Renal cortex interstitium (tissue), 11 donors: ENCODE measurements at regions not wholly inside any gene's neighbourhood (a gene's known extent, or its start where the extent isn't known, plus 50 kb on each side); places are given as distances from the start of the nearest gene placed in this dataset.

Experiments used
- DNase-seq, 11 donors: peaks; one replicate each; pipeline ENCODE4 v3.0.0-alpha.2; 2013; ENCODE audit warnings: low read depth in 9 of 11, low spot score in 4 of 11; ENCODE audit errors: extremely low read depth in 1 of 11

DNA sequence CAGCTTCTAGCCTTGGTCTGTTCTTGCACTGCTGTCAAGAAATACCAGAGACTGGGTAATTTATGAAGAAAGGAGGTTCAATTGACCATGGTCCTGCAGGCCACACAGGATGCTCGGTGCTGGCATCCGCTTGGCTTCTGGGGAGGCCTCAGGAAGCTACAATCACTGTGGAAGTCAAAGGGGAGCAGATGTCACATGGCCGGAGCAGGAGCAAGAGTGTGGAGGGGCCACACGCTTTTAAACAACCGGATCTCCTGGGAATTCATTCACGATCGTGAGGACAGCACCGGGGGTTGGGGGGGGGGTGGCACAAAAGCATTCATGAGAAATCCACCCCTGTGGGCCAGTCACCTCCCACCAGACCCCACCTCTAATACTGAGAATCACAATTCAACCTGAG is 850.4 kb upstream of the SALL3 start:
- no peak for DNase-seq

DNA sequence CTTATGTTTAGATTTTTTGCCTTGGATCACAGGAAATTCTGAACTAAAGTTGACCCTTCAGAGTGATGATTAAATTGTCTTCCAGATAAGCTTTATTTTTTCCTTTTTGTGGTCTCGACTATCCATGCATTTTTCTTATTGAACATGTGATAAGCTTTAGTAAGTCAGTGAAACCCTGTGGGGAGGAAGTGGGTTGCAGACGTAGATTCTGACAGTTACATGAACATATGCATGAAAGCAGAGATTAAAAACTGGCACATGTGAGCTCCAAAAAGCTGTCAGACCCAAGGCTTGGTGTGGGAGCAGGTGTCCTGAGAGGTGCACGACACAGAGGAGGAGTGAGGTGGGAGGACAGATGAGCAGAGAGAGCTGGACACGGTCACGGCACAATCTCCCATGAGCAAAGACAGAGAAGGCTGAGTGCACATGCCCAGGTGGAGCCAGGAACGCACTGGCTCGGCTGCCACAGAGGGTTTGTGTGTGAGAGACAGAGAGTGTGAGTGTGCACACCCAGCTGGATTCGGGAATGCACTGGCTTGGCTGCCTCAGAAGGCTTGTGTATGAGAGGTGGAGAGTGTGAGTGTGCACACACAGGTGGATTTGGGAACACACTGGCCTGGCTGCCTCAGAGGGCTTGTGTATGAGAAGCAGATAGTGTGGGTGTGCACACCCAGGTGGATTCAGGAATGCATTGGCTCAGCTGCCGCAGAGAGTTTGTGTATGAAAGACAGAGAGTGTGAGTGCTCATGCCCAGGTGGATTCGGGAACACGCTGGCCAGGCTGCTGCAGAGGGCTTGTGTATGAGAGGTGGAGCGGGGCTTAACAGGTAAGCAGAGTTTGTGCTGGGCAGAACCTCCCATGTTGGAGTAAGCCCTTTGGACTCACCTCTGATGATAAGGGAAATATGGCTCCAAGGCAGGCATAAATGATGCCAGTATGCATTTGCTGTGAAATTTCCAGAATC is 849.1 kb upstream of the SALL3 start:
- DNase-seq: no peak

DNA sequence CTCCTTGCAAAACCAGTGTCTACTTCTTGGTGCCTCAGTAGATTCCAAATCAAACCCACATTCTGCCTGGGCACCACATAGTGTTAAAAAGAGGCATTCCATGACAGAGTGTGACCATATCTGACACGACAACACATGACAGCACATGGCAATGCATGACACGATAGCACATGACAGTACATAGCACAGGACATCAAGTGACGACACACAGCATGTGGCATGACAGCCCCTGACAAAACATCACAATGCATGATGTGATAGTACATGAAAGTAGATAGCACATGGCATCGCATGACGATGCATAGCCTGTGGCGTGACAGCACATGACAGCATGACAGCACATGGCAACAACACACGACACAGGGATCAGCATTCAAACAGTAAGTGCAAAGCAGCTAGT is 845.9 kb upstream of the SALL3 start:
- no peak for DNase-seq

- DNase-seq: no peak
Measured at GRCh38 chr18:78136986-78137385, 842.6 kb upstream of the SALL3 start.

GRCh38 chr18:78138983-78139496 is 840.6 kb upstream of the SALL3 start:
- DNase-seq: no peak

GRCh38 chr18:78140294-78140693 is 839.3 kb upstream of the SALL3 start:
- no peak for DNase-seq

- peak in 2 of 11 donors; percentile 18 to 30 for DNase-seq
Measured at GRCh38 chr18:78144669-78145068, 834.9 kb upstream of the SALL3 start.

- no peak for DNase-seq
Measured at GRCh38 chr18:78145096-78145495, 834.5 kb upstream of the SALL3 start.

DNA sequence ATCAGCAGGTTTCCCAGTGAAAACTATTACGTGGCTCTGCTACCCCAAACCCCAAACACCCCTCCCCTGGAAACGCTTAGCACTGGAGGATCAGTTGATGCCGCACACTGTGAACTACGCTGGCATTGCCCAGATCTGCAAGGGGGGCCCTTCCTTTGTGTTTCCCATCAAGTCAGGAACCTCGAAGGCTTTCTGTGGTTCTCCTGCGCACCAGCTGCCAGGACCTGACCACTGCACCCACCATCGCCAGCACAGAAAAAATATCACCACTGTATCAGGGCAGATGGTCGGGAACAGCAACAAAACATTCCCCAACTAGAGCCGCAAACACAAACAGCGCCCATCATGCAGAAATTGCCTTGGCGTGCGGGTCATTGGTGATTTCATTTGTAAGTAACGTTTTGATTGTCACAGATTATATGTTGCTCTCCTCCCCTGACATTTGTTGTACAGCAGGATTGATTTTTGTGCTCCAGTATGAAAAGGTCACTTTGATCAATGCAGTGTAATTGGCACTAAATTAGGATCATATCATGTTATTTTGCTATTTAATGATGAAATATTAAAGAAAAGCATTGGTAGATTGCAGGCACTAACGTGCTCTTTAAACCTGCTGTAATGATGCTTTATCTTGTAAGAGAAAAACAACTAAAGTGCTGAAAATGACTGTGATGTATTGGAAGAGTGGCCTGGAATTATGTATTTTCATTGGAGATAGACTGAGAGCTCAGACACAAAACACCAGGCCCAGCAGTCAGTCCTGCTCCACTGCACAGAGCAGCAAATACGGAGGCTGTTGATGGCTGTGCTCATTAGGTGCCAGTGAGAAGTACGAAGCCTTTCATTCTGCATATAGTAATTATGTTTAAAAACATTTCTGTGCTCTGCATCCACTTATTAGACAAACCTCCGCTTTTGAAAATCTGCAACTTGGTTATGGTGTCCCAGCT is 833.2 kb upstream of the SALL3 start:
- no peak for DNase-seq

DNA sequence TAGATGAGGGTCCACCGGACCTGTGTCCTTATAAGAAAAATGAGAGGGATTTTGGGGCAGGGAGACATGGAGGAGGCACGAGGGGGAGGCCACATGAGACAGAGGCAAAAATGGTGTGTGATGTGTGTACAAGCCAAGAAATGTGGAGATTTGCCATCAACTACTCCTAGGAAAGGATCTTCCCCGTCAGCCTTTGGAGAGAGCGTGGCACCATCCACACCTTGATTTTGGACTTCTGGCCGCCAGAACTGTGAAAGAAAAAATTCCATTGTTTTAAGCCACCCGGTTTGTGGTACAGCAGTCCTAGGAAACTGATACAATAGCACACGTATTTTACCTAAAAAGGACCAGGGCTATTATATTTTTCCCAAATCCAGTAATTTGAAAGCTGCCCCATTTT is 829.0 kb upstream of the SALL3 start:
- DNase-seq: no peak

- DNase-seq: no peak
Measured at GRCh38 chr18:78151234-78151633, 828.4 kb upstream of the SALL3 start.

GRCh38 chr18:78151948-78152725 is 827.5 kb upstream of the SALL3 start:
- DNase-seq: no peak

GRCh38 chr18:78153362-78153761 is 826.3 kb upstream of the SALL3 start:
- no peak for DNase-seq

GRCh38 chr18:78154444-78154843 is 825.2 kb upstream of the SALL3 start:
- no peak for DNase-seq

GRCh38 chr18:78154853-78155252 is 824.8 kb upstream of the SALL3 start:
- DNase-seq: no peak

GRCh38 chr18:78156466-78156865 is 823.2 kb upstream of the SALL3 start:
- DNase-seq: no peak

- no peak for DNase-seq
Measured at GRCh38 chr18:78158943-78159342, 820.7 kb upstream of the SALL3 start.

GRCh38 chr18:78159397-78159796 is 820.2 kb upstream of the SALL3 start:
- DNase-seq: no peak
